Calu3 (cell line): ENCODE measurements at regions not wholly inside any gene's neighbourhood (a gene's known extent, or its start where the extent isn't known, plus 50 kb on each side); places are given as distances from the start of the nearest gene placed in this dataset.
"Not testable (repeated sequence)": the region's sequence is repeated elsewhere in the genome, so short reads cannot be mapped to it uniquely, and the experiment has no call there.

Experiments used
- BruUV-seq: library from RNA; stranded (reverse); fragments of 400-500 nt; replicated peaks from 2 replicates; lab custom pipeline; 2021; lab: Mats Ljungman, UMichigan
- CTCF ChIA-PET: fragments of 300-600 bp; sonication (Branson Sonifier 250); formaldehyde crosslinking; loops from one replicate; lab custom pipeline; 2022; ENCODE audit warnings: antibody characterized with exemption; lab: Charles Lee
- DNase-seq: peaks from one replicate; pipeline ENCODE4 v3.0.0; 2022
- H3K27ac Mint-ChIP-seq: one replicate; pipeline ENCODE4 v1.8.0; 2022; ENCODE audit warnings: mixed read lengths; ENCODE audit not compliant: unreplicated experiment
- H3K27me3 Mint-ChIP-seq: one replicate; pipeline ENCODE4 v1.8.0; 2022; ENCODE audit warnings: mixed read lengths; ENCODE audit not compliant: unreplicated experiment
- H3K36me3 Mint-ChIP-seq: one replicate; pipeline ENCODE4 v1.8.0; 2022; ENCODE audit warnings: mild to moderate bottlenecking, moderate library complexity, mixed read lengths; ENCODE audit not compliant: insufficient read depth, unreplicated experiment
- H3K4me1 Mint-ChIP-seq: one replicate; pipeline ENCODE4 v1.8.0; 2022; ENCODE audit warnings: mild to moderate bottlenecking, low read depth, mixed read lengths; ENCODE audit not compliant: unreplicated experiment
- H3K4me3 Mint-ChIP-seq: one replicate; pipeline ENCODE4 v1.8.0; 2022; ENCODE audit warnings: mild to moderate bottlenecking, low read depth, moderate library complexity, mixed read lengths; ENCODE audit not compliant: unreplicated experiment
- H3K9me3 Mint-ChIP-seq: one replicate; pipeline ENCODE4 v1.8.0; 2022; ENCODE audit warnings: low read depth, mixed read lengths; ENCODE audit not compliant: unreplicated experiment
- CTCF ChIP-seq: fragments of 200-600 bp; IDR thresholded peaks from one replicate; pipeline ENCODE4 v1.8.0; 2022; ENCODE audit warnings: antibody characterized with exemption; ENCODE audit not compliant: unreplicated experiment
- intact Hi-C: fragments of 100-400 bp; cut with micrococcal nuclease; formaldehyde crosslinking; loops from one replicate; pipeline ENCODE4 v1.10.0; 2022; ENCODE audit not compliant: unreplicated experiment

GRCh38 chr3:61409638-61410037 is 151.7 kb upstream of the PTPRG start:
- intact Hi-C loops, result no loop called here
- no TSS peak for BruUV-seq
- CTCF ChIA-PET, result no interaction called here
- no peaks in the 10 kb centered on the region for H3K27me3 Mint-ChIP-seq
- H3K4me1 Mint-ChIP-seq, result no peaks in the 10 kb centered on the region
- no peak for TF ChIP-seq CTCF
- H3K4me3 Mint-ChIP-seq, result no peak overlapping the region
- DNase-seq, result no peak
- no peaks in the 10 kb centered on the region for H3K36me3 Mint-ChIP-seq
- no peak overlapping the region for H3K27ac Mint-ChIP-seq
- peaks cover 13% of the 10 kb centered on the region for H3K9me3 Mint-ChIP-seq

DNA sequence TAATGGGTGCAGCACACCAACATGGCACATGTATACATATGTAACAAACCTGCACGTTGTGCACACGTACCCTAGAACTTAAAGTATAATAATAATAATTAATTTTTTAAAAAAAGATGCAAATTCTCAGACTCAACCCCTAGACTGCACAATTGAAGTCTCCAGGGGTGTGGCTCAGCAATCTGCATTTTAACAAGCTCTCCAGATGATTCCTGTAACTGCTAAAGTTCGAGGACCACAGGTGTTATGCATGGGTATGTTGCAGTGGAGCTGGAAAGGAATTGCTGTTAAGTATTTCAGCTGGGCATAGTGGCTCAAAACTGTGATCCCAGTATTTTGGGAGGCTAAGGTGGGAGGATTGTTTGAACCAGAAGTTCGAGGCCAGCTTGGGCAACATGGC is 151.0 kb upstream of the PTPRG start:
- H3K9me3 Mint-ChIP-seq, result peaks cover 14% of the 10 kb centered on the region
- BruUV-seq, H3K36me3 Mint-ChIP-seq, H3K27ac Mint-ChIP-seq, intact Hi-C loops, H3K4me1 Mint-ChIP-seq, DNase-seq, H3K27me3 Mint-ChIP-seq, H3K4me3 Mint-ChIP-seq, CTCF ChIA-PET: not testable (repeated sequence)

DNA sequence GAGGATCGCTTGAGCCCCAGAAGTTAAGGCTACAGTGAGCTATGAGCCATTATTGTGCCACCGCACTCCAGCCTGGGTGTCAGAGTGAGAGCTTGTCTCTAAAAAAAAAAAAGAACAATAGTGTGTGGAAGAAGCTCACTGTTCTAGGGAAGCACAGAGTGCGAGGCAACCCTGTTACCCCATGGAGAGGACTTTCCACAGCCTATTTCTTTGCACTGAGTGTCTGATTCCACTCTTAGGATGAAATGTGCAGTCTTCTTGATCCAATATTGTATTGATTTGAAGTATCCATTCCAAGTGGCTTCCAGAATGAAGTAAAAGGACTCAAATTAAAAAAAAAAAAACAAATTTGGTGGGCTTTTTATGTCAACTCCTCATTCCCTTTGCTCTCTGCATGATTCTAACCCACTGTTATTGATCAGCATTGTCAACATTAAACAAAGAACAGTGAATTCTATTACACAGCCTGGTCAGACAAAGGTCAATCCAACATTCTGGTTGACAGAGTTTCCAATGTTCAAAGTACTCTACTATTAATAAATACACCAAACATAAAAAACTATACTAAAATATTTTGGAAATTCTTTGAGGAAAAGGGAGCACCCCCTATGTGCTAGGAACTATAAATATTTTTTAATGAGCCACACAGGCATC is 150.2 kb upstream of the PTPRG start:
- no peaks in the 10 kb centered on the region for H3K27me3 Mint-ChIP-seq
- no peaks in the 10 kb centered on the region for H3K36me3 Mint-ChIP-seq
- CTCF ChIA-PET, result no interaction called here
- BruUV-seq, result no TSS peak
- H3K4me1 Mint-ChIP-seq, result no peaks in the 10 kb centered on the region
- no peak for DNase-seq
- intact Hi-C loops, result no loop called here
- H3K27ac Mint-ChIP-seq, result no peak overlapping the region
- TF ChIP-seq CTCF, result no peak
- no peak overlapping the region for H3K4me3 Mint-ChIP-seq
- peaks cover 10% of the 10 kb centered on the region for H3K9me3 Mint-ChIP-seq

DNA sequence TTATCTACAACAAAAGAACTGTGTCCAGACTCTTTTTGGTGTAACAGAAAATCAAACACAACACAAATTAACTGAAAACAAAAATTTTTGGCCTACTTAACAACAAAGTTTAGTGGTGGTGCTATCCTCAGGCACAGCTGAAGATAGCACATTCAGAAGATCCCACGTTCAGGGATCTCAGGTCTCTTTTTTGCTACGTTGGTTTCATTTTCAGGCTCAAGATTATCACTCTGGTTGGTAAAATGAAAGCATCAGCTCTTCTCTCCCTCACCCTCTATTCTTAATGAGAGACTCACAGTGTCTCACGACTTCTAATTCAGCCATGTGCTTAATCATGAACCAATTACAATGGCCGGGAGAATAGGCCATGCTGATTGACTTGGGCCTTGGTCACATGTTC is 146.9 kb upstream of the PTPRG start:
- intact Hi-C loops, result no loop called here
- no peak for TF ChIP-seq CTCF
- no peak for DNase-seq
- H3K4me3 Mint-ChIP-seq, result no peak overlapping the region
- H3K36me3 Mint-ChIP-seq, result no peaks in the 10 kb centered on the region
- no peak overlapping the region for H3K27ac Mint-ChIP-seq
- no peaks in the 10 kb centered on the region for H3K4me1 Mint-ChIP-seq
- CTCF ChIA-PET, result no interaction called here
- no peaks in the 10 kb centered on the region for H3K27me3 Mint-ChIP-seq
- H3K9me3 Mint-ChIP-seq, result peaks cover 6% of the 10 kb centered on the region
- no TSS peak for BruUV-seq

DNA sequence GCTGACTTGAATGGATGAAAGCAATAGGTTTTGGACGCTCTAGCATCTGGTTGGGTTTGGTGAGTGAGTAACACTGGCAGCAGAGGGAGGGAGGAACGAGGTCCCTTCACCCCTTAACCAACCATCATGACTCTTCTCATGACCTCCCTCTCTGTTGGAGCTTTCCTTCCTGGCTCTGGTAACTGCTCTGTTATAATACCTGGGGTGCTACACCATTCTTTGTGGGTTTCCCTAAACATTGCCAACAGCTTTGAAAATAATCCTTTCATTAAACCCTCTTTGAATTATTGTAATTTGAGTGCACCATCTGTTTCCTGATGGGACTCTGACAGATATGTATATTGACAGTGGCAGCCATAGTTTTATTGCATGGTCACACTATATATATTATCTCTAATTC is 146.2 kb upstream of the PTPRG start:
- H3K9me3 Mint-ChIP-seq, result peaks cover 7% of the 10 kb centered on the region
- no peak for DNase-seq
- BruUV-seq, result no TSS peak

More for the DNA sequence above, 146.2 kb upstream of the PTPRG start:
- TF ChIP-seq CTCF, result no peak
- CTCF ChIA-PET, result no interaction called here
- Mint-ChIP-seq H3K27me3 (no peaks in the 10 kb centered on the region), H3K27ac (no peak overlapping the region), H3K4me1 (no peaks in the 10 kb centered on the region), H3K4me3 (no peak overlapping the region), H3K36me3 (no peaks in the 10 kb centered on the region)
- intact Hi-C loops, result no loop called here
